ENCODE measurements at regions not wholly inside any gene's neighbourhood (a gene's known extent, or its start where the extent isn't known, plus 50 kb on each side); places are given as distances from the start of the nearest gene placed in this dataset.

GRCh38 chr5:3282841-3283240, 312.8 kb upstream of the IRX1 start:
- H3K27me3 ChIP-seq (ENCODE audit: low read length) = no peaks in the 10 kb centered on the region
- no peak overlapping the region for H3K9ac ChIP-seq (ENCODE audit: low read length)
- TF ChIP-seq EZH2 (IDR thresholded peaks at IDR 0.05; ENCODE audit: low read length, unreplicated experiment) = no peak
- no peak for TF ChIP-seq EZH2phosphoT487 (IDR thresholded peaks at IDR 0.05; ENCODE audit: borderline replicate concordance, low read length)
- TF ChIP-seq CTCF (conservative IDR thresholded peaks at IDR 0.05; ENCODE audit: low read depth, low read length) = no peak
- intact Hi-C loops (cut with micrococcal nuclease) = no loop called here
- H3K9me3 ChIP-seq (ENCODE audit: low read length) = no peaks in the 10 kb centered on the region
- H3F3A ChIP-seq (ENCODE audit: low read length, unreplicated experiment) = no peaks in the 10 kb centered on the region
- H3K36me3 ChIP-seq (ENCODE audit: low read depth, low read length) = no peaks in the 10 kb centered on the region
- H3K4me3 ChIP-seq (ENCODE audit: low read length) = no peak overlapping the region
- H3K4me2 ChIP-seq (ENCODE audit: low read length) = no peak overlapping the region
- BruUV-seq (replicated peaks) = no TSS peak
- ChIA-PET POLR2A (ENCODE audit: unreplicated experiment) (no interaction called here), CTCF (no interaction called here)
- H4K20me1 ChIP-seq (ENCODE audit: low read length) = no peaks in the 10 kb centered on the region
- no peak overlapping the region for H3K27ac ChIP-seq (ENCODE audit: low read length)
- ATAC-seq (no peak), DNase-seq (no peak)
- no peaks in the 10 kb centered on the region for H3K9me2 ChIP-seq (replicated peaks; ENCODE audit: low read length)
- H3K4me1 ChIP-seq (ENCODE audit: insufficient read depth, low read length) = no peaks in the 10 kb centered on the region
- no peak overlapping the region for H2AFZ ChIP-seq (ENCODE audit: low read length)
- no peaks in the 10 kb centered on the region for H3K79me2 ChIP-seq (ENCODE audit: low read length)

- no peaks in the 10 kb centered on the region for H3K27me3 ChIP-seq (ENCODE audit: low read length)
- intact Hi-C loops (cut with micrococcal nuclease) = no loop called here
Observed at GRCh38 chr5:3281366-3281765, 314.3 kb upstream of the IRX1 start.

GRCh38 chr5:3278643-3279042, 317.0 kb upstream of the IRX1 start:
- H3K9me3 ChIP-seq (ENCODE audit: low read length) = no peaks in the 10 kb centered on the region
- TF ChIP-seq CTCF (conservative IDR thresholded peaks at IDR 0.05; ENCODE audit: low read depth, low read length) (no peak), EZH2 (IDR thresholded peaks at IDR 0.05; ENCODE audit: low read length, unreplicated experiment) (no peak)
- H4K20me1 ChIP-seq (ENCODE audit: low read length) = no peaks in the 10 kb centered on the region
- no peak overlapping the region for H3K27ac ChIP-seq (ENCODE audit: low read length)
- no peak overlapping the region for H3K4me3 ChIP-seq (ENCODE audit: low read length)
- H3K9ac ChIP-seq (ENCODE audit: low read length) = no peak overlapping the region
- H3K9me2 ChIP-seq (replicated peaks; ENCODE audit: low read length) = no peaks in the 10 kb centered on the region
- no peaks in the 10 kb centered on the region for H3K4me1 ChIP-seq (ENCODE audit: insufficient read depth, low read length)
- H3K4me2 ChIP-seq (ENCODE audit: low read length) = no peak overlapping the region
- no peaks in the 10 kb centered on the region for H3K27me3 ChIP-seq (ENCODE audit: low read length)
- H2AFZ ChIP-seq (ENCODE audit: low read length) = no peak overlapping the region
- no peaks in the 10 kb centered on the region for H3K79me2 ChIP-seq (ENCODE audit: low read length)
- no peaks in the 10 kb centered on the region for H3K36me3 ChIP-seq (ENCODE audit: low read depth, low read length)
- no peaks in the 10 kb centered on the region for H3F3A ChIP-seq (ENCODE audit: low read length, unreplicated experiment)
- no TSS peak for BruUV-seq (replicated peaks)
- ChIA-PET POLR2A (ENCODE audit: unreplicated experiment) (no interaction called here), CTCF (no interaction called here)
- DNase-seq (no peak), ATAC-seq (no peak)
- intact Hi-C loops (cut with micrococcal nuclease) = no loop called here

More at GRCh38 chr5:3281366-3281765, 314.3 kb upstream of the IRX1 start:
- no TSS peak for BruUV-seq (replicated peaks)
- POLR2A ChIA-PET (ENCODE audit: unreplicated experiment) = no interaction called here
- TF ChIP-seq EZH2phosphoT487 (IDR thresholded peaks at IDR 0.05; ENCODE audit: borderline replicate concordance, low read length) = no peak
- no peak for TF ChIP-seq CTCF (conservative IDR thresholded peaks at IDR 0.05; ENCODE audit: low read depth, low read length)
- TF ChIP-seq EZH2 (IDR thresholded peaks at IDR 0.05; ENCODE audit: low read length, unreplicated experiment) = no peak
- H3K27ac ChIP-seq (ENCODE audit: low read length) = no peak overlapping the region
- no peak for DNase-seq
- no peaks in the 10 kb centered on the region for H3F3A ChIP-seq (ENCODE audit: low read length, unreplicated experiment)
- CTCF ChIA-PET = no interaction called here
- H3K4me2 ChIP-seq (ENCODE audit: low read length) = no peak overlapping the region
- no peak overlapping the region for H3K4me3 ChIP-seq (ENCODE audit: low read length)
- no peaks in the 10 kb centered on the region for H4K20me1 ChIP-seq (ENCODE audit: low read length)
- no peak for ATAC-seq
- H3K9me2 ChIP-seq (replicated peaks; ENCODE audit: low read length) = no peaks in the 10 kb centered on the region
- H3K9ac ChIP-seq (ENCODE audit: low read length) = no peak overlapping the region
- H3K36me3 ChIP-seq (ENCODE audit: low read depth, low read length) = no peaks in the 10 kb centered on the region
- H3K9me3 ChIP-seq (ENCODE audit: low read length) = no peaks in the 10 kb centered on the region
- no peak overlapping the region for H2AFZ ChIP-seq (ENCODE audit: low read length)
- H3K4me1 ChIP-seq (ENCODE audit: insufficient read depth, low read length) = no peaks in the 10 kb centered on the region
- H3K79me2 ChIP-seq (ENCODE audit: low read length) = no peaks in the 10 kb centered on the region
